Neural crest cell (in vitro differentiated cells): ENCODE measurements at regions not wholly inside any gene's neighbourhood (a gene's known extent, or its start where the extent isn't known, plus 50 kb on each side); places are given as distances from the start of the nearest gene placed in this dataset.

Experiments
- DNase-seq: peaks from one replicate; pipeline ENCODE4 v3.0.0; 2021; ENCODE audit warnings: low read depth, mixed read lengths, low spot score
- H3K27ac Mint-ChIP-seq: one replicate; pipeline ENCODE4 v1.8.0; 2021; ENCODE audit warnings: mild to moderate bottlenecking, mixed read lengths; ENCODE audit not compliant: unreplicated experiment
- H3K27me3 Mint-ChIP-seq: 2 replicates; pipeline ENCODE4 v1.8.0; 2021; ENCODE audit warnings: low read depth, mild to moderate bottlenecking, mixed read lengths
- H3K36me3 Mint-ChIP-seq: 2 replicates; pipeline ENCODE4 v1.8.0; 2021; ENCODE audit warnings: low read depth, mild to moderate bottlenecking, mixed read lengths
- H3K4me1 Mint-ChIP-seq: 2 replicates; pipeline ENCODE4 v1.8.0; 2021; ENCODE audit warnings: mixed read lengths
- H3K4me3 Mint-ChIP-seq: one replicate; pipeline ENCODE4 v1.8.0; 2021; ENCODE audit warnings: mild to moderate bottlenecking, mixed read lengths
- H3K9me3 Mint-ChIP-seq: 2 replicates; pipeline ENCODE4 v1.8.0; 2021; ENCODE audit warnings: mixed read lengths
- TF ChIP-seq, protein P1 (sequence below): fragments of 200-600 bp; sonication (generic); conservative IDR thresholded peaks from 2 replicates; pipeline ENCODE4 v1.5.0; 2021; ENCODE audit warnings: antibody characterized with exemption, mild to moderate bottlenecking

GRCh38 chr12:116346741-116347140 is 69.2 kb upstream of the MED13L start:
- Mint-ChIP-seq H3K27ac (no peak overlapping the region), H3K9me3 (peaks cover 3% of the 10 kb centered on the region), H3K4me3 (no peak overlapping the region), H3K4me1 (peaks cover 17% of the 10 kb centered on the region), H3K27me3 (no peaks in the 10 kb centered on the region), H3K36me3 (no peaks in the 10 kb centered on the region)
- no peak for DNase-seq
- TF ChIP-seq, protein P1, sequence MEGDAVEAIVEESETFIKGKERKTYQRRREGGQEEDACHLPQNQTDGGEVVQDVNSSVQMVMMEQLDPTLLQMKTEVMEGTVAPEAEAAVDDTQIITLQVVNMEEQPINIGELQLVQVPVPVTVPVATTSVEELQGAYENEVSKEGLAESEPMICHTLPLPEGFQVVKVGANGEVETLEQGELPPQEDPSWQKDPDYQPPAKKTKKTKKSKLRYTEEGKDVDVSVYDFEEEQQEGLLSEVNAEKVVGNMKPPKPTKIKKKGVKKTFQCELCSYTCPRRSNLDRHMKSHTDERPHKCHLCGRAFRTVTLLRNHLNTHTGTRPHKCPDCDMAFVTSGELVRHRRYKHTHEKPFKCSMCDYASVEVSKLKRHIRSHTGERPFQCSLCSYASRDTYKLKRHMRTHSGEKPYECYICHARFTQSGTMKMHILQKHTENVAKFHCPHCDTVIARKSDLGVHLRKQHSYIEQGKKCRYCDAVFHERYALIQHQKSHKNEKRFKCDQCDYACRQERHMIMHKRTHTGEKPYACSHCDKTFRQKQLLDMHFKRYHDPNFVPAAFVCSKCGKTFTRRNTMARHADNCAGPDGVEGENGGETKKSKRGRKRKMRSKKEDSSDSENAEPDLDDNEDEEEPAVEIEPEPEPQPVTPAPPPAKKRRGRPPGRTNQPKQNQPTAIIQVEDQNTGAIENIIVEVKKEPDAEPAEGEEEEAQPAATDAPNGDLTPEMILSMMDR, result no peak

GRCh38 chr12:116347265-116347664 is 69.8 kb upstream of the MED13L start:
- peaks cover 13% of the 10 kb centered on the region for H3K4me1 Mint-ChIP-seq
- DNase-seq, result no peak
- TF ChIP-seq, protein P1, result no peak
- H3K36me3 Mint-ChIP-seq, result no peaks in the 10 kb centered on the region
- H3K27me3 Mint-ChIP-seq, result no peaks in the 10 kb centered on the region
- H3K9me3 Mint-ChIP-seq, result peaks cover under 1% of the 10 kb centered on the region
- H3K27ac Mint-ChIP-seq, result no peak overlapping the region
- H3K4me3 Mint-ChIP-seq, result no peak overlapping the region

DNA sequence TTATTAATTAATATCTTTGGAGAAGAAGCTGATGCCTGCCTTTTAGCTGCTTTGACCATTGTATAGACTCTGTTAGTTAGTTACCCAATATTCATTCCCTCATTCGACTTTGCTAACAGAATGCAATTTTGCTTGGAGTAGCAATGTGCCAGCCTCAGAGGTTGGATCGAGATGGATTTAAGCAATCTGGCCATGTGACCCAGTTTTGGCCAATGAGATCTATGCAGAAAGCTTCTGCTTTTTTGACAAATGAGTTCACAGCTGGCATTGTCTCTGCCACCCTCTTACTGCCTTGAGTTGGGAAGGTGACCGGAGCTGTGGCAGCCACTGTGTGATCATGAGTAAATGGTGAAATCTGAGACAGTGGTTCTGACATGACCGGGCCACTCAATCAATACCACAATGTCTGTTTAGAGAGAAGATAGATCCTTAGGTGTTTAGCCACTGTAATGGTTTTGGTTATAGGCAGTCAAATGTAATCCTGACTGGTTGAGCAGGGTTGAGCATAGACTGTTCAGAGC is 74.9 kb upstream of the MED13L start:
- no peaks in the 10 kb centered on the region for H3K27me3 Mint-ChIP-seq
- H3K27ac Mint-ChIP-seq, result no peak overlapping the region
- H3K9me3 Mint-ChIP-seq, result no peaks in the 10 kb centered on the region
- DNase-seq, result no peak
- H3K36me3 Mint-ChIP-seq, result no peaks in the 10 kb centered on the region
- H3K4me1 Mint-ChIP-seq, result no peaks in the 10 kb centered on the region
- H3K4me3 Mint-ChIP-seq, result no peak overlapping the region
- TF ChIP-seq, protein P1, result no peak

GRCh38 chr12:116353958-116354357 is 76.5 kb upstream of the MED13L start:
- H3K27me3 Mint-ChIP-seq, result no peaks in the 10 kb centered on the region
- no peaks in the 10 kb centered on the region for H3K36me3 Mint-ChIP-seq
- no peak overlapping the region for H3K27ac Mint-ChIP-seq
- no peak overlapping the region for H3K4me3 Mint-ChIP-seq
- H3K4me1 Mint-ChIP-seq, result peaks cover 13% of the 10 kb centered on the region
- no peak for DNase-seq
- no peaks in the 10 kb centered on the region for H3K9me3 Mint-ChIP-seq
- TF ChIP-seq, protein P1, result no peak

DNA sequence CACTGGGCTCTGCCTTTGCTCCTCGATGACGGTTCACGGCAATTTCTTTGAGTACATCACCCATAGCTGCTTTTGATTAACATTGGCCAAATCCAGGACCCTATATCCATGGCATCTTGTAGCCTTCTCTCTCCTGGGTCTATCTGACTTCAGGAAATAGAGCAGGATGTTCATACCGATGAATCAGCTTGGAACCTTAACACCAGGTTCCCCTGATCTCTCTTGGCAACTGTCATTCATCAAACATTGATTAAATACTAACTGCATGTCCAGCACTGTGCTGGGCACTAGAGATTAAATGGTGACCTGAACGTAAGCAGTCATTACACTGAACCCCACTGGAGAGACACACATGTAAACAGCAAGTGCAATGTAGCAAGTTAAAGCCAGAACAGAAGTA is 77.0 kb upstream of the MED13L start:
- Mint-ChIP-seq H3K27ac (no peak overlapping the region), H3K4me3 (no peak overlapping the region), H3K9me3 (no peaks in the 10 kb centered on the region), H3K36me3 (no peaks in the 10 kb centered on the region), H3K4me1 (peaks cover 19% of the 10 kb centered on the region), H3K27me3 (no peaks in the 10 kb centered on the region)
- DNase-seq, result no peak
- TF ChIP-seq, protein P1, result no peak
